ENCODE measurements at regions not wholly inside any gene's neighbourhood (a gene's known extent, or its start where the extent isn't known, plus 50 kb on each side); places are given as distances from the start of the nearest gene placed in this dataset.
"Not testable (repeated sequence)": the region's sequence is repeated elsewhere in the genome, so short reads cannot be mapped to it uniquely, and the experiment has no call there.

GRCh38 chr1:99507906-99508732 is 137.8 kb upstream of the PALMD start:
- H4K20me1 ChIP-seq (ENCODE audit: insufficient read depth, poor library complexity, severe bottlenecking) = no peaks in the 10 kb centered on the region
- no peaks in the 10 kb centered on the region for H3K9me3 ChIP-seq (ENCODE audit: low read depth)
- H3K4me1 ChIP-seq (ENCODE audit: insufficient read depth) = peaks cover 7% of the 10 kb centered on the region
- no peaks in the 10 kb centered on the region for H3K36me3 ChIP-seq (replicated peaks; ENCODE audit: insufficient read depth, low read depth)
- no peak for DNase-seq (ENCODE audit: low spot score)
- no peaks in the 10 kb centered on the region for H3K79me2 ChIP-seq
- no peaks in the 10 kb centered on the region for H3K9me2 ChIP-seq (replicated peaks; ENCODE audit: insufficient read depth)
- no peak overlapping the region for H2AFZ ChIP-seq
- H3K27ac ChIP-seq = no peak overlapping the region
- 95% methylated on average over 32 of the region's 38 CpGs for WGBS (ENCODE audit: low lambda C conversion rate, missing lambda C conversion rate)
- no peak overlapping the region for H3K4me2 ChIP-seq
- TF ChIP-seq EZH2 (IDR thresholded peaks at IDR 0.05; ENCODE audit: borderline replicate concordance) = no peak
- TF ChIP-seq CTCF (IDR thresholded peaks at IDR 0.05; ENCODE audit: poor library complexity) = no peak
- no peak for TF ChIP-seq EZH2phosphoT487 (IDR thresholded peaks at IDR 0.05; ENCODE audit: low read depth, severe bottlenecking, unreplicated experiment)
- no peak overlapping the region for H3K4me3 ChIP-seq
- no peaks in the 10 kb centered on the region for H3K27me3 ChIP-seq

GRCh38 chr1:99508733-99509445 is 137.0 kb upstream of the PALMD start:
- WGBS (ENCODE audit: low lambda C conversion rate, missing lambda C conversion rate) = 85% methylated on average over 18 of the region's 24 CpGs
- not testable (repeated sequence) for H3K27ac ChIP-seq; H3K36me3 ChIP-seq (replicated peaks; ENCODE audit: insufficient read depth, low read depth); H2AFZ ChIP-seq; H3K79me2 ChIP-seq; H4K20me1 ChIP-seq (ENCODE audit: insufficient read depth, poor library complexity, severe bottlenecking); H3K9me3 ChIP-seq (ENCODE audit: low read depth); H3K27me3 ChIP-seq; H3K4me2 ChIP-seq; H3K9me2 ChIP-seq (replicated peaks; ENCODE audit: insufficient read depth); DNase-seq (ENCODE audit: low spot score); H3K4me3 ChIP-seq; H3K4me1 ChIP-seq (ENCODE audit: insufficient read depth)

GRCh38 chr1:99514823-99515552 is 130.9 kb upstream of the PALMD start:
- 87% methylated on average over 8 of the region's 8 CpGs for WGBS (ENCODE audit: low lambda C conversion rate, missing lambda C conversion rate)
- DNase-seq (ENCODE audit: low spot score); H3K9me2 ChIP-seq (replicated peaks; ENCODE audit: insufficient read depth); H3K4me1 ChIP-seq (ENCODE audit: insufficient read depth); H4K20me1 ChIP-seq (ENCODE audit: insufficient read depth, poor library complexity, severe bottlenecking); H3K4me2 ChIP-seq; H3K27me3 ChIP-seq; H3K4me3 ChIP-seq; H3K79me2 ChIP-seq; H2AFZ ChIP-seq; H3K27ac ChIP-seq; H3K36me3 ChIP-seq (replicated peaks; ENCODE audit: insufficient read depth, low read depth); H3K9me3 ChIP-seq (ENCODE audit: low read depth): not testable (repeated sequence)

- Histone ChIP-seq H3K9me2 (replicated peaks; ENCODE audit: insufficient read depth) (no peaks in the 10 kb centered on the region), H4K20me1 (ENCODE audit: insufficient read depth, poor library complexity, severe bottlenecking) (no peaks in the 10 kb centered on the region), H3K9me3 (ENCODE audit: low read depth) (no peaks in the 10 kb centered on the region), H2AFZ (no peak overlapping the region), H3K27ac (no peak overlapping the region), H3K4me3 (no peak overlapping the region), H3K4me1 (ENCODE audit: insufficient read depth) (no peaks in the 10 kb centered on the region), H3K36me3 (replicated peaks; ENCODE audit: insufficient read depth, low read depth) (no peaks in the 10 kb centered on the region), H3K79me2 (no peaks in the 10 kb centered on the region), H3K27me3 (no peaks in the 10 kb centered on the region), H3K4me2 (no peak overlapping the region)
- DNase-seq (ENCODE audit: low spot score) = no peak
- no peak for TF ChIP-seq CTCF (IDR thresholded peaks at IDR 0.05; ENCODE audit: poor library complexity)
- TF ChIP-seq EZH2phosphoT487 (IDR thresholded peaks at IDR 0.05; ENCODE audit: low read depth, severe bottlenecking, unreplicated experiment) = no peak
- TF ChIP-seq EZH2 (IDR thresholded peaks at IDR 0.05; ENCODE audit: borderline replicate concordance) = no peak
- 94% methylated on average over 1 of the region's 1 CpG for WGBS (ENCODE audit: low lambda C conversion rate, missing lambda C conversion rate)
Measured at GRCh38 chr1:99516141-99516540, 129.8 kb upstream of the PALMD start.
